Keratinocyte (primary cell): ENCODE measurements at regions not wholly inside any gene's neighbourhood (a gene's known extent, or its start where the extent isn't known, plus 50 kb on each side); places are given as distances from the start of the nearest gene placed in this dataset.

Source experiments
- CTCF ChIP-seq, 3 experiments: IDR thresholded peaks in 1 of 3; conservative IDR thresholded peaks in 1 of 3; optimal IDR thresholded peaks in 1 of 3; 2 replicates in 2 of 3; 3 replicates in 1 of 3; pipeline versions ENCODE3 to v1.5.1; 2011; ENCODE audit warnings: low read length in 3 of 3, mild to moderate bottlenecking in 3 of 3, moderate library complexity in 2 of 3, control low read depth in 1 of 3, inconsistent platforms in 1 of 3; ENCODE audit not compliant: insufficient read depth in 2 of 3; ENCODE audit errors: extremely low read depth in 1 of 3
- EZH2 ChIP-seq: IDR thresholded peaks from one replicate; pipeline ENCODE4 v1.6.1; 2012; ENCODE audit warnings: inconsistent platforms, mild to moderate bottlenecking, low read length, moderate library complexity

- TF ChIP-seq CTCF (optimal IDR thresholded peaks at IDR 0.05 in 1 of 3, IDR thresholded peaks at IDR 0.05 in 1 of 3, conservative IDR thresholded peaks at IDR 0.05 in 1 of 3; ENCODE audit: extremely low read depth in 1 of 3, insufficient read depth in 2 of 3, low read length in 3 of 3) (no peak), EZH2 (no peak)
Observed at GRCh38 chr7:80054356-80054755, 80.3 kb upstream of the GNAI1 start.
